ENCODE measurements at regions not wholly inside any gene's neighbourhood (a gene's known extent, or its start where the extent isn't known, plus 50 kb on each side); places are given as distances from the start of the nearest gene placed in this dataset.

DNA sequence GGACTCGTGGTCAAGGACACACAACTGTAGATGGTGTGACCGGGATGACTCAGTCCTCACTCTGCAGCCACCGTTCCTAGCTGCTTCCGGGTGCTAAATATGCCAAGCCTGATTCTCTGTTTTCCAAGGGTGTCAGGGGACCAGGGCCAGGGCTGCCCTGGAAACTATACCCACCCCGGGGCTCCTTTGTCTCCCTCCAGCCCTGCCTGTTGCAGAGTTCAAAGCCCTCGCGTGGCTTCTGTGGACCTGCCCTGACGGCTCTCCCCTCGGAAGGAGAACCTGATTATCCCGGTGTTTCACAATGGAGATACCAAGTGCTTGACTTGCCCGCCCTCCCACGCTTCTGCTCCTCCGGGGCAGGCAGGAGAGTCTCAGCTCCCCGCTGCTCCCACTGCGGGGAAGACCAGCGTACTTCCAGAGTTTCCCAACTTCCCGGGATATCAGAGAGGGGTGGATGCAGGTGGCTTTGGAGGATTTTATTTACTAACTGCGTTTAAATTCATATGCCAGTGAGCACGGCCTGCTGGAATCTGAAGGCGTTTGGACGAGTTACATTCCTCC lies 125.0 kb downstream of the ASB7 start:
- no peak overlapping the region for H3K27ac ChIP-seq
- TF ChIP-seq, protein P1, sequence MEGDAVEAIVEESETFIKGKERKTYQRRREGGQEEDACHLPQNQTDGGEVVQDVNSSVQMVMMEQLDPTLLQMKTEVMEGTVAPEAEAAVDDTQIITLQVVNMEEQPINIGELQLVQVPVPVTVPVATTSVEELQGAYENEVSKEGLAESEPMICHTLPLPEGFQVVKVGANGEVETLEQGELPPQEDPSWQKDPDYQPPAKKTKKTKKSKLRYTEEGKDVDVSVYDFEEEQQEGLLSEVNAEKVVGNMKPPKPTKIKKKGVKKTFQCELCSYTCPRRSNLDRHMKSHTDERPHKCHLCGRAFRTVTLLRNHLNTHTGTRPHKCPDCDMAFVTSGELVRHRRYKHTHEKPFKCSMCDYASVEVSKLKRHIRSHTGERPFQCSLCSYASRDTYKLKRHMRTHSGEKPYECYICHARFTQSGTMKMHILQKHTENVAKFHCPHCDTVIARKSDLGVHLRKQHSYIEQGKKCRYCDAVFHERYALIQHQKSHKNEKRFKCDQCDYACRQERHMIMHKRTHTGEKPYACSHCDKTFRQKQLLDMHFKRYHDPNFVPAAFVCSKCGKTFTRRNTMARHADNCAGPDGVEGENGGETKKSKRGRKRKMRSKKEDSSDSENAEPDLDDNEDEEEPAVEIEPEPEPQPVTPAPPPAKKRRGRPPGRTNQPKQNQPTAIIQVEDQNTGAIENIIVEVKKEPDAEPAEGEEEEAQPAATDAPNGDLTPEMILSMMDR (IDR thresholded peaks at IDR 0.05 in 8 of 11, conservative IDR thresholded peaks at IDR 0.05 in 3 of 11), result no peak
- TF ChIP-seq POLR2AphosphoS5 (IDR thresholded peaks at IDR 0.05), result no peak
- no peak for TF ChIP-seq POLR2A (IDR thresholded peaks at IDR 0.05)
- H3K9me3 ChIP-seq, result no peaks in the 10 kb centered on the region
- no peak overlapping the region for H3K4me3 ChIP-seq
- no peak for DNase-seq
- H3K36me3 ChIP-seq, result no peaks in the 10 kb centered on the region
- 76 to 87% (median 81%) methylated on average over 21 of the region's 21 CpGs for WGBS, 5 donors
- peaks cover 0 to 14% (median 0%) of the 10 kb centered on the region in 7 donors for H3K27me3 ChIP-seq (replicated peaks in 1 of 7)
- no peaks in the 10 kb centered on the region for H3K4me1 ChIP-seq
- intact Hi-C loops (cut with DNase I; ENCODE audit: low total_unique reads), result no loop called here

DNA sequence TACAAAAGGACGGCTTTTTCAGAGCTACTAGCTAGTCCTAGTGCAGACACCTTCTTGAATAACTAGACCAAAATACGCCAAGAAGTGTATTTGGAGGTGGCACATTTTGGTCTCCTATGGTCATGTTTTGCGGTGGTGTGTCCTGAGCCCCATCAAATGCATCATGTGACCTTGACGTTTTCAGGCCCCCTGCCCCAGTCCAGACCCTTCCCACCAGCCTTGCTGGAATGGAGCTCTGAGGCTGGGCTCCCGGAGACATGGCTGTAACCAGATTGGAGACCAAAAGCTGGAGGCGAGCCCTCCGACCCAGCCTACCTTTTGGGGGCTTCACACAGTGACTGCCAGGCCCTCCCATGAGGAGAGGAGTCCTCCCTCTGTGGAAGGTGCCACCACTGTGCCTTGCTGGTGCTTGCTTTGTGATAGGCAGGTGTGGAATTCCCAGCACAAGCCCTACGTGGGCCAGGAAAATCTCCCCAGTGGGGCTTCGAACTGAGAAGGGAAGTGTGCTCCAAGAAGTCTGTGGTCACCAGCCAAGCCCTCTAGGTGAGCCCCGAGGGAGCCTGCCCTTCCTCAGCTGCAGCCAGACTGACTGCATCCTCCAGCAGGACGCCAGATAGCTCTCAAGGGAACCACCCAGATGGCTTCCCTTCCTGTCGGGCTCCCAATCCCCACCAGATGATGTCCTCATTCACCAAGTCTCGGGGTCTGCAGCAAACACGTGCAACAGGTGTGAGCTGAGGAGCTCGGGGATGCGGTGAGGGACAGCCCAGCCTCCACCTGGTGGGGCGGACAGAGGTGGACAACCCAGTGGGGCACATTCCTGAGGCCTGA lies 126.2 kb downstream of the ASB7 start:
- no peak overlapping the region for H3K4me3 ChIP-seq
- H3K9me3 ChIP-seq, result no peaks in the 10 kb centered on the region
- H3K27me3 ChIP-seq (replicated peaks in 1 of 7), result peaks cover 0 to 14% (median 0%) of the 10 kb centered on the region in 7 donors
- no peak for TF ChIP-seq POLR2AphosphoS5 (IDR thresholded peaks at IDR 0.05)
- H3K27ac ChIP-seq, result no peak overlapping the region
- H3K36me3 ChIP-seq, result no peaks in the 10 kb centered on the region
- WGBS, 5 donors, result 60 to 77% (median 68%) methylated on average over 13 to 17 of the region's 17 CpGs
- H3K4me1 ChIP-seq, result no peaks in the 10 kb centered on the region
- intact Hi-C loops (cut with DNase I; ENCODE audit: low total_unique reads), result no loop called here
- no peak for DNase-seq

GRCh38 chr15:100729461-100729860 lies 127.1 kb downstream of the ASB7 start:
- Histone ChIP-seq H3K27me3 (replicated peaks in 1 of 7) (peaks cover 0 to 14% (median 0%) of the 10 kb centered on the region in 7 donors), H3K36me3 (no peaks in the 10 kb centered on the region), H3K4me1 (no peaks in the 10 kb centered on the region), H3K27ac (no peak overlapping the region), H3K9me3 (no peaks in the 10 kb centered on the region), H3K4me3 (no peak overlapping the region)
- no peak for DNase-seq
- WGBS, 5 donors, result 77 to 93% (median 84%) methylated on average over 6 of the region's 6 CpGs
- intact Hi-C loops (cut with DNase I; ENCODE audit: low total_unique reads), result no loop called here
- no peak for TF ChIP-seq POLR2A (IDR thresholded peaks at IDR 0.05)
- TF ChIP-seq, protein P1 (IDR thresholded peaks at IDR 0.05 in 8 of 11, conservative IDR thresholded peaks at IDR 0.05 in 3 of 11), result no peak
- TF ChIP-seq POLR2AphosphoS5 (IDR thresholded peaks at IDR 0.05), result no peak

DNA sequence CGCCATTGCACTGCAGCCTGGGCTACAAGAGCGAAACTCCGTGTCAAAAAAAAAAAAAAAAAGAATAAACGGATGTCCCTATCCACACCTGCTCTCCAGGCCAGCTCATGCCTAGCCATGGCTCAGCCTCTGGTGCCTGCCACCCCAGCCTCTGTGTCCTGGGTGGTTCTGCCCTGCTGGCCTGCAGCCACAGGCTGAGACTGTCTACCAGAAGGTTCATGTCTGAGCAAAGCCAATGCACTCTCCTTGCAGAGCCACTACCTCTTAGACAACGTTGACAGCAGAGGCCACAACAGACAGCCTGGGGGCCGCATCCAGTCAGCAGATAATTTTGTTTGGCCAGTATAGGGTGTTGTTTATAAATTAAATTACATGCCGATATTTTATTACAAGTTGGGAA lies 127.7 kb downstream of the ASB7 start:
- H3K36me3 ChIP-seq, result no peaks in the 10 kb centered on the region
- TF ChIP-seq, protein P1 (IDR thresholded peaks at IDR 0.05 in 8 of 11, conservative IDR thresholded peaks at IDR 0.05 in 3 of 11), result no peak
- TF ChIP-seq POLR2AphosphoS5 (IDR thresholded peaks at IDR 0.05) (no peak), POLR2A (IDR thresholded peaks at IDR 0.05) (no peak)
- no peaks in the 10 kb centered on the region for H3K4me1 ChIP-seq
- DNase-seq, result no peak
- no peaks in the 10 kb centered on the region for H3K9me3 ChIP-seq
- no peak overlapping the region for H3K4me3 ChIP-seq
- intact Hi-C loops (cut with DNase I; ENCODE audit: low total_unique reads), result no loop called here
- H3K27me3 ChIP-seq (replicated peaks in 1 of 7), result peaks cover 0 to 14% (median 0%) of the 10 kb centered on the region in 7 donors
- H3K27ac ChIP-seq, result no peak overlapping the region
- WGBS, 5 donors, result 75 to 93% (median 81%) methylated on average over 7 of the region's 7 CpGs
